HEK293T (cell line): ENCODE measurements at regions not wholly inside any gene's neighbourhood (a gene's known extent, or its start where the extent isn't known, plus 50 kb on each side); places are given as distances from the start of the nearest gene placed in this dataset.

Experiments
- CTCF ChIA-PET: fragments of 350-600 bp; formaldehyde crosslinking; extraction: SDS; loops from one replicate; lab custom pipeline; 2021; ENCODE audit warnings: antibody characterized with exemption, inconsistent platforms; lab: Yijun Ruan, JAX
- POLR2A ChIA-PET: fragments of 350-600 bp; formaldehyde crosslinking; extraction: SDS; loops from one replicate; lab custom pipeline; 2020; ENCODE audit warnings: antibody characterized with exemption, inconsistent platforms; lab: Yijun Ruan, JAX
- DNase-seq: peaks from one replicate; pipeline ENCODE4 v3.0.0; 2012; ENCODE audit warnings: mixed read lengths; ENCODE audit errors: extremely low spot score
- ARNT ChIP-seq: fragments of 450-650 bp; IDR thresholded peaks from 2 replicates; pipeline ENCODE4 v1.6.1; 2017; ENCODE audit warnings: mild to moderate bottlenecking
- BHLHE40 ChIP-seq: fragments of 450-650 bp; IDR thresholded peaks from 2 replicates; pipeline ENCODE4 v1.6.1; 2016; ENCODE audit warnings: mild to moderate bottlenecking, moderate library complexity, borderline replicate concordance
- CTBP1 ChIP-seq: fragments of 450-650 bp; IDR thresholded peaks from 2 replicates; pipeline ENCODE4 v1.6.1; 2016; ENCODE audit warnings: borderline replicate concordance
- ELF4 ChIP-seq: fragments of 450-650 bp; IDR thresholded peaks from 2 replicates; pipeline ENCODE4 v1.6.1; 2017; ENCODE audit warnings: antibody characterized with exemption
- FOXA1 ChIP-seq: fragments of 450-650 bp; IDR thresholded peaks from 2 replicates; pipeline ENCODE4 v1.6.1; 2016; ENCODE audit warnings: mild to moderate bottlenecking
- FOXK2 ChIP-seq: fragments of 450-650 bp; IDR thresholded peaks from 2 replicates; pipeline ENCODE4 v1.6.1; 2016; ENCODE audit warnings: mild to moderate bottlenecking
- FOXM1 ChIP-seq: fragments of 450-650 bp; IDR thresholded peaks from 2 replicates; pipeline ENCODE4 v1.6.1; 2017; ENCODE audit warnings: mild to moderate bottlenecking, borderline replicate concordance
- HDGF ChIP-seq: fragments of 450-650 bp; IDR thresholded peaks from 2 replicates; pipeline ENCODE4 v1.6.1; 2017; ENCODE audit warnings: antibody characterized with exemption, borderline replicate concordance
- L3MBTL2 ChIP-seq: fragments of 450-650 bp; conservative IDR thresholded peaks from 2 replicates; pipeline ENCODE4 v1.6.1; 2016; ENCODE audit warnings: mild to moderate bottlenecking
- LEF1 ChIP-seq: fragments of 450-650 bp; IDR thresholded peaks from 2 replicates; pipeline ENCODE4 v1.6.1; 2017; ENCODE audit warnings: mild to moderate bottlenecking, borderline replicate concordance
- NFRKB ChIP-seq: fragments of 450-650 bp; IDR thresholded peaks from 2 replicates; pipeline ENCODE4 v1.6.1; 2016; ENCODE audit warnings: mild to moderate bottlenecking, moderate library complexity
- PKNOX1 ChIP-seq: fragments of 450-650 bp; IDR thresholded peaks from 2 replicates; pipeline ENCODE4 v1.6.1; 2016
- SP1 ChIP-seq: fragments of 450-650 bp; IDR thresholded peaks from 2 replicates; pipeline ENCODE4 v1.6.1; 2017
- SUZ12 ChIP-seq: fragments of 450-650 bp; IDR thresholded peaks from 2 replicates; pipeline ENCODE4 v1.6.1; 2016; ENCODE audit warnings: mild to moderate bottlenecking
- TARDBP ChIP-seq: fragments of 450-650 bp; IDR thresholded peaks from 2 replicates; pipeline ENCODE4 v1.6.1; 2016
- ZNF384 ChIP-seq: fragments of 450-650 bp; IDR thresholded peaks from 2 replicates; pipeline ENCODE4 v1.6.1; 2016

GRCh38 chr15:62622775-62623174 is 419.8 kb upstream of the TPM1 start:
- ChIA-PET POLR2A (no interaction called here), CTCF (no interaction called here)

GRCh38 chr15:62624547-62625378 is 417.8 kb upstream of the TPM1 start:
- CTCF ChIA-PET: no interaction called here
- POLR2A ChIA-PET: no interaction called here
- no peak for DNase-seq
- TF ChIP-seq ZNF384 (no peak), LEF1 (no peak), ELF4 (no peak)

More at GRCh38 chr15:62622775-62623174, 419.8 kb upstream of the TPM1 start:
- no peak for DNase-seq
- TF ChIP-seq FOXM1: no peak
- TF ChIP-seq PKNOX1: no peak
- no peak for TF ChIP-seq TARDBP
- TF ChIP-seq L3MBTL2: no peak

- no peak for TF ChIP-seq FOXM1
- TF ChIP-seq NFRKB: no peak
- TF ChIP-seq ELF4: no peak
- no peak for TF ChIP-seq PKNOX1
- no peak for TF ChIP-seq SP1
- no peak for TF ChIP-seq SUZ12
- TF ChIP-seq HDGF: no peak
- no peak for TF ChIP-seq ZNF384
- TF ChIP-seq ARNT: no peak
- no peak for TF ChIP-seq L3MBTL2
- no peak for TF ChIP-seq FOXK2
- no peak for TF ChIP-seq LEF1
- no peak for TF ChIP-seq BHLHE40
- TF ChIP-seq CTBP1: no peak
- no peak for TF ChIP-seq TARDBP
- no peak for TF ChIP-seq FOXA1
- DNase-seq: no peak
- ChIA-PET CTCF (no interaction called here), POLR2A (no interaction called here)
These were observed 417.0 kb upstream of the TPM1 start for GRCh38 chr15:62625429-62626033.

- TF ChIP-seq FOXK2: no peak
- TF ChIP-seq HDGF: no peak
- TF ChIP-seq FOXM1: no peak
- TF ChIP-seq LEF1: no peak
- ChIA-PET POLR2A (no interaction called here), CTCF (no interaction called here)
- no peak for DNase-seq
These were observed 415.6 kb upstream of the TPM1 start for GRCh38 chr15:62626903-62627302.

- TF ChIP-seq HDGF (no peak), L3MBTL2 (no peak), LEF1 (no peak), ZNF384 (no peak), BHLHE40 (no peak), SUZ12 (no peak), ARNT (no peak), ELF4 (no peak), CTBP1 (no peak), PKNOX1 (no peak), NFRKB (no peak), SP1 (no peak), TARDBP (no peak), FOXM1 (no peak)
- POLR2A ChIA-PET: no interaction called here
- no peak for DNase-seq
- CTCF ChIA-PET: no interaction called here
These were observed 411.3 kb upstream of the TPM1 start for GRCh38 chr15:62631076-62631724.

- no peak for DNase-seq
- ChIA-PET CTCF (no interaction called here), POLR2A (no interaction called here)
- TF ChIP-seq SP1: no peak
These were observed 405.5 kb upstream of the TPM1 start for GRCh38 chr15:62636823-62637573.
